ENCODE measurements at regions not wholly inside any gene's neighbourhood (a gene's known extent, or its start where the extent isn't known, plus 50 kb on each side); places are given as distances from the start of the nearest gene placed in this dataset.
"Not testable (repeated sequence)": the region's sequence is repeated elsewhere in the genome, so short reads cannot be mapped to it uniquely, and the experiment has no call there.

GRCh38 chr9:85136507-85136906 is 467.0 kb downstream of the NTRK2 start:
- DNase-seq (ENCODE audit: low read depth, low spot score) = no peak
- H3K4me3 ChIP-seq (ENCODE audit: low read length) = no peak overlapping the region

- DNase-seq (ENCODE audit: low read depth, low spot score) = no peak
- H3K4me3 ChIP-seq (ENCODE audit: low read length) = no peak overlapping the region
Observed at GRCh38 chr9:85130764-85131163, 461.2 kb downstream of the NTRK2 start.

- H3K4me3 ChIP-seq (ENCODE audit: low read length) = no peak overlapping the region
- DNase-seq (ENCODE audit: low read depth, low spot score) = no peak
Observed at GRCh38 chr9:85130260-85130659, 460.7 kb downstream of the NTRK2 start.

GRCh38 chr9:85129514-85129913 is 460.0 kb downstream of the NTRK2 start:
- no peak overlapping the region for H3K4me3 ChIP-seq (ENCODE audit: low read length)
- DNase-seq (ENCODE audit: low read depth, low spot score) = no peak

GRCh38 chr9:85118990-85119755 is 449.6 kb downstream of the NTRK2 start:
- DNase-seq (ENCODE audit: low read depth, low spot score) = peak; percentile 86
- no peak overlapping the region for H3K4me3 ChIP-seq (ENCODE audit: low read length)

- no peak overlapping the region for H3K4me3 ChIP-seq (ENCODE audit: low read length)
- no peak for DNase-seq (ENCODE audit: low read depth, low spot score)
Observed at GRCh38 chr9:85117831-85118230, 448.3 kb downstream of the NTRK2 start.

GRCh38 chr9:85115473-85115872 is 445.9 kb downstream of the NTRK2 start:
- no peak for DNase-seq (ENCODE audit: low read depth, low spot score)
- H3K4me3 ChIP-seq (ENCODE audit: low read length) = no peak overlapping the region

GRCh38 chr9:85114799-85115198 is 445.3 kb downstream of the NTRK2 start:
- DNase-seq (ENCODE audit: low read depth, low spot score) = no peak
- no peak overlapping the region for H3K4me3 ChIP-seq (ENCODE audit: low read length)

GRCh38 chr9:85112933-85113418 is 443.4 kb downstream of the NTRK2 start:
- H3K4me3 ChIP-seq (ENCODE audit: low read length) = no peak overlapping the region
- DNase-seq (ENCODE audit: low read depth, low spot score) = no peak

GRCh38 chr9:85112391-85112790 is 442.9 kb downstream of the NTRK2 start:
- H3K4me3 ChIP-seq (ENCODE audit: low read length) = no peak overlapping the region
- DNase-seq (ENCODE audit: low read depth, low spot score) = no peak

GRCh38 chr9:85108746-85109145 is 439.2 kb downstream of the NTRK2 start:
- no peak for DNase-seq (ENCODE audit: low read depth, low spot score)
- H3K4me3 ChIP-seq (ENCODE audit: low read length) = no peak overlapping the region

GRCh38 chr9:85108229-85108628 is 438.7 kb downstream of the NTRK2 start:
- DNase-seq (ENCODE audit: low read depth, low spot score) = no peak
- H3K4me3 ChIP-seq (ENCODE audit: low read length) = no peak overlapping the region

- no peak for DNase-seq (ENCODE audit: low read depth, low spot score)
- no peak overlapping the region for H3K4me3 ChIP-seq (ENCODE audit: low read length)
Observed at GRCh38 chr9:85089188-85089969, 419.9 kb downstream of the NTRK2 start.

- DNase-seq (ENCODE audit: low read depth, low spot score) = no peak
- no peak overlapping the region for H3K4me3 ChIP-seq (ENCODE audit: low read length)
Observed at GRCh38 chr9:85081963-85082362, 412.4 kb downstream of the NTRK2 start.

- no peak for DNase-seq (ENCODE audit: low read depth, low spot score)
- H3K4me3 ChIP-seq (ENCODE audit: low read length) = no peak overlapping the region
Observed at GRCh38 chr9:85079349-85079748, 409.8 kb downstream of the NTRK2 start.

GRCh38 chr9:85077944-85078343 is 408.4 kb downstream of the NTRK2 start:
- H3K4me3 ChIP-seq (ENCODE audit: low read length) = no peak overlapping the region
- no peak for DNase-seq (ENCODE audit: low read depth, low spot score)

GRCh38 chr9:85077146-85077545 is 407.6 kb downstream of the NTRK2 start:
- H3K4me3 ChIP-seq (ENCODE audit: low read length); DNase-seq (ENCODE audit: low read depth, low spot score): not testable (repeated sequence)
